GM12878 (cell line): ENCODE measurements at regions not wholly inside any gene's neighbourhood (a gene's known extent, or its start where the extent isn't known, plus 50 kb on each side); places are given as distances from the start of the nearest gene placed in this dataset.

Source experiments
- ATAC-seq: fragments of 200-7000 bp; cut with Tn5 transposase; 3 replicates; pipeline ENCODE4 v1.9.1; 2020; ENCODE audit warnings: mild to moderate bottlenecking, moderate library complexity
- BruUV-seq: library from RNA; stranded (reverse); fragments of 400-500 nt; replicated peaks from 2 replicates; lab custom pipeline; 2021; lab: Mats Ljungman, UMichigan
- CTCF ChIA-PET: fragments of 300-600 bp; sonication (Branson Sonifier 250); formaldehyde crosslinking; extraction: SDS; loops from one replicate; lab custom pipeline; 2021; ENCODE audit warnings: inconsistent platforms; lab: Yijun Ruan, JAX
- POLR2A ChIA-PET: fragments of 350-600 bp; formaldehyde crosslinking; extraction: SDS; loops from one replicate; lab custom pipeline; 2021; ENCODE audit warnings: inconsistent platforms; lab: Charles Lee
- RAD21 ChIA-PET: fragments of 300-600 bp; sonication (Branson Sonifier 250); formaldehyde crosslinking; loops from one replicate; lab custom pipeline; 2023; ENCODE audit warnings: antibody characterized with exemption; ENCODE audit not compliant: unreplicated experiment; lab: Charles Lee
- SMC1A ChIA-PET: fragments of 300-600 bp; sonication (Branson Sonifier 250); formaldehyde crosslinking; loops from one replicate; lab custom pipeline; 2023; ENCODE audit not compliant: unreplicated experiment, uncharacterized antibody; lab: Charles Lee
- DNase-seq: peaks from one replicate; pipeline ENCODE4 v3.0.0-alpha.2; 2011; ENCODE audit warnings: low read depth, low spot score
- FAIRE-seq: peaks from 3 replicates; lab custom pipeline; 2011; peaks lifted over from hg19 to GRCh38; lab: Jason Lieb, UNC
- H2AFZ ChIP-seq: 2 replicates; pipeline ENCODE4 v1.6.0; 2011; ENCODE audit warnings: low read depth, low read length, control low read depth; ENCODE audit not compliant: control insufficient read depth
- H3K27ac ChIP-seq: 2 replicates; pipeline ENCODE4 v1.5.1; 2011; ENCODE audit warnings: control low read depth; ENCODE audit not compliant: control insufficient read depth, insufficient read depth
- H3K27me3 ChIP-seq, 2 experiments: replicated peaks in 1 of 2; 2 replicates each; pipeline versions ENCODE4 v1.6.0 to v1.6.1; 2011; ENCODE audit warnings: low read length in 1 of 2; ENCODE audit not compliant: control insufficient read depth in 2 of 2, insufficient read depth in 2 of 2
- H3K36me3 ChIP-seq, 2 experiments: 2 replicates each; pipeline ENCODE4 v1.5.1; 2011; ENCODE audit warnings: low read length in 1 of 2; ENCODE audit not compliant: control insufficient read depth in 2 of 2, insufficient read depth in 2 of 2
- H3K4me1 ChIP-seq: 2 replicates; pipeline ENCODE4 v1.6.1; 2011; ENCODE audit warnings: mild to moderate bottlenecking, low read length, moderate library complexity, mixed read lengths; ENCODE audit not compliant: control insufficient read depth, insufficient read depth
- H3K4me2 ChIP-seq: 2 replicates; pipeline ENCODE4 v1.6.0; 2011; ENCODE audit warnings: control low read depth; ENCODE audit not compliant: control insufficient read depth, insufficient read depth
- H3K4me3 ChIP-seq: fragments of 200-600 bp; sonication (generic); 2 replicates; pipeline ENCODE4 v1.5.1; 2016
- H3K79me2 ChIP-seq: 2 replicates; pipeline ENCODE4 v1.6.0; 2011; ENCODE audit warnings: low read length; ENCODE audit not compliant: control insufficient read depth, insufficient read depth
- H3K9ac ChIP-seq: 2 replicates; pipeline ENCODE4 v1.8.0; 2011; ENCODE audit warnings: low read length, control low read depth, mixed read lengths; ENCODE audit not compliant: control insufficient read depth, insufficient read depth
- H3K9me3 ChIP-seq: replicated peaks from 3 replicates; pipeline ENCODE4 v1.5.1; 2011; ENCODE audit warnings: mild to moderate bottlenecking, low read length; ENCODE audit not compliant: control insufficient read depth, insufficient read depth
- H4K20me1 ChIP-seq: 2 replicates; pipeline ENCODE4 v1.6.0; 2011; ENCODE audit not compliant: control insufficient read depth, insufficient read depth
- BRCA1 ChIP-seq: IDR thresholded peaks from 2 replicates; pipeline ENCODE4 v1.6.1; 2011; ENCODE audit warnings: low read depth, low read length, improper control_type of control experiment
- IKZF2 ChIP-seq, 2 experiments: fragments of 450-650 bp; IDR thresholded peaks; 2 replicates each; pipeline ENCODE4 v1.6.1; 2017; ENCODE audit warnings: mild to moderate bottlenecking in 2 of 2, moderate library complexity in 2 of 2
- IRF4 ChIP-seq: IDR thresholded peaks from 2 replicates; pipeline ENCODE4 v1.6.1; 2011; ENCODE audit warnings: low read depth, low read length
- KDM1A ChIP-seq: fragments of 200-600 bp; sonication (generic); IDR thresholded peaks from 2 replicates; pipeline ENCODE4 v1.6.1; 2016; ENCODE audit warnings: borderline replicate concordance
- MTA2 ChIP-seq: fragments of 450-650 bp; IDR thresholded peaks from 2 replicates; pipeline ENCODE4 v1.6.1; 2016; ENCODE audit warnings: low read depth, mild to moderate bottlenecking, moderate library complexity
- MYB ChIP-seq: fragments of 150-350 bp; IDR thresholded peaks from 2 replicates; pipeline ENCODE4 v1.6.1; 2014; ENCODE audit warnings: mild to moderate bottlenecking, low read depth, low read length, borderline replicate concordance
- NFIC ChIP-seq: IDR thresholded peaks from 2 replicates; pipeline ENCODE4 v1.6.1; 2012; ENCODE audit warnings: low read depth, mild to moderate bottlenecking, inconsistent platforms, low read length, moderate library complexity
- NFXL1 ChIP-seq: fragments of 450-650 bp; IDR thresholded peaks from 2 replicates; pipeline ENCODE4 v1.6.1; 2017; ENCODE audit warnings: antibody characterized with exemption, mild to moderate bottlenecking, borderline replicate concordance
- NFYB ChIP-seq: IDR thresholded peaks from 2 replicates; pipeline ENCODE4 v1.6.1; 2011; ENCODE audit warnings: low read depth, mild to moderate bottlenecking, low read length, improper control_type of control experiment, moderate library complexity; ENCODE audit not compliant: insufficient read depth
- SP1 ChIP-seq: IDR thresholded peaks from one replicate; pipeline ENCODE4 v1.6.1; 2011; ENCODE audit warnings: low read depth, low read length
- TARDBP ChIP-seq: IDR thresholded peaks from 2 replicates; pipeline ENCODE4 v1.6.1; 2016; ENCODE audit warnings: borderline replicate concordance
- ZNF384 ChIP-seq: IDR thresholded peaks from 2 replicates; pipeline ENCODE4 v1.6.1; 2012; ENCODE audit warnings: low read depth, mild to moderate bottlenecking, low read length, improper control_type of control experiment, borderline replicate concordance
- ZZZ3 ChIP-seq: IDR thresholded peaks from 2 replicates; pipeline ENCODE4 v1.6.1; 2011; ENCODE audit warnings: low read depth; ENCODE audit not compliant: control insufficient read depth, insufficient read length
- WGBS: methylation state at CpG from one replicate; pipeline ENCODE4 v1.1.6; 2016; ENCODE audit warnings: low lambda C conversion rate; ENCODE audit not compliant: insufficient replicate concordance, insufficient coverage; ENCODE audit errors: missing lambda C conversion rate; 5-methylcytosine and 5-hydroxymethylcytosine counted together
- in situ Hi-C: fragments of 300-500 bp; cut with MboI; formaldehyde crosslinking; loops from 9 replicates; pipeline ENCODE4 v1.14.3; 2018; ENCODE audit warnings: mixed read lengths
- intact Hi-C: fragments of 100-400 bp; cut with micrococcal nuclease; formaldehyde crosslinking; loops from one replicate; pipeline ENCODE4 v1.14.2; 2022; ENCODE audit not compliant: unreplicated experiment

GRCh38 chr2:200119236-200119635 lies 163.9 kb downstream of the MAIP1 start:
- FAIRE-seq (no peak), ATAC-seq (no peak), DNase-seq (no peak)
- ChIA-PET CTCF (interaction anchor here (0.5 kb wide), 1 partner anchor 62 kb away, joined by 3 read pairs; no protein-coding TSS in a partner anchor), POLR2A (no interaction called here), SMC1A (no interaction called here), RAD21 (no interaction called here)
- intact Hi-C loops (no loop called here), in situ Hi-C loops (no loop called here)
- Histone ChIP-seq H3K4me1 (no peaks in the 10 kb centered on the region), H3K27me3 (no peaks in the 10 kb centered on the region), H4K20me1 (no peaks in the 10 kb centered on the region), H2AFZ (no peak overlapping the region), H3K9ac (no peak overlapping the region), H3K4me2 (no peak overlapping the region), H3K36me3 (no peaks in the 10 kb centered on the region), H3K79me2 (no peaks in the 10 kb centered on the region), H3K9me3 (no peaks in the 10 kb centered on the region), H3K27ac (no peak overlapping the region), H3K4me3 (no peak overlapping the region)
- WGBS, result 0% methylated on average over 2 of the region's 2 CpGs
- no TSS peak for BruUV-seq
- TF ChIP-seq NFYB (no peak), BRCA1 (no peak), ZNF384 (no peak), MTA2 (no peak), IKZF2 (IDR thresholded peaks at IDR 0.05) (no peak), SP1 (no peak), NFXL1 (no peak), TARDBP (no peak), NFIC (no peak), ZZZ3 (no peak), MYB (no peak), KDM1A (no peak), IRF4 (no peak)
